ENCODE measurements at regions not wholly inside any gene's neighbourhood (a gene's known extent, or its start where the extent isn't known, plus 50 kb on each side); places are given as distances from the start of the nearest gene placed in this dataset.

DNA sequence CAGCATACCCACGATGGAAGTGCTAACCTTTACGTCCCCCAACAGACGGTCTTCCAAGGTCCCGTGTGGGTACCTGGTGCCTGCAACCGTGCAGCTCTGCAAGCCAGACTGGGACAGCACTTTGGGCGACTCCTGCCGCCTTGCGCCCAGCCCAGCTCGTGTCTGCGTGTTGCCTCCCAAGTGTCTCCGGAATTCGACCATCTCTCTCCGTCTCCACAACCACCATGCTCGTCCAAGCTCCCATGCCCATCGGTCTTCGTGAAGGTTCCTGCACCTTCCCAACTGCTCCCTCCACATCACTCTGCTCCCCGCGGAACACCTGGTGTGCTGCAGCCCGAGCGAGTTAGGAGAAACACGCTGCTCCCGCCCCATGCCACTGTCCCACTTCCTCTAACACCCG lies 173.2 kb upstream of the AFDN start:
- Histone ChIP-seq H3K9ac (replicated peaks; ENCODE audit: extremely low read depth, insufficient read depth, low read length) (no peak overlapping the region), H3K36me3 (ENCODE audit: control insufficient read depth in 2 of 2, extremely low read depth in 1 of 2, insufficient read depth in 2 of 2, low read length in 2 of 2) (no peaks in the 10 kb centered on the region), H3K27ac (ENCODE audit: insufficient read depth, low read depth, low read length) (no peak overlapping the region), H3K4me2 (ENCODE audit: insufficient read depth, low read length) (no peak overlapping the region), H3K9me3 (replicated peaks; ENCODE audit: control insufficient read depth, insufficient read depth, low read length) (no peaks in the 10 kb centered on the region), H3K9me1 (replicated peaks; ENCODE audit: control insufficient read depth, extremely low read depth, insufficient read depth, low read length) (no peaks in the 10 kb centered on the region), H4K20me1 (replicated peaks; ENCODE audit: control insufficient read depth, extremely low read depth, insufficient read depth, low read length) (no peaks in the 10 kb centered on the region), H3K4me1 (ENCODE audit: control insufficient read depth, extremely low read depth, insufficient read depth, low read length) (no peaks in the 10 kb centered on the region), H3K4me3 (replicated peaks in 1 of 3; ENCODE audit: insufficient read depth in 1 of 3, low read depth in 1 of 3, low read length in 3 of 3) (no peak overlapping the region), H2AFZ (ENCODE audit: low read depth, low read length) (no peak overlapping the region), H3K79me2 (ENCODE audit: control insufficient read depth, insufficient read depth, low read length) (no peaks in the 10 kb centered on the region), H3K27me3 (ENCODE audit: control insufficient read depth in 2 of 2, insufficient read depth in 2 of 2, low read length in 2 of 2) (no peaks in the 10 kb centered on the region)
- dilution Hi-C loops (cut with MboI; ENCODE audit: extremely low pct_ligation_motif_present, low sequenced_read_pairs) (no loop called here), intact Hi-C loops (cut with micrococcal nuclease) (loop anchor here (2.0 kb wide), 1 partner anchor 23 kb away; no protein-coding TSS in a partner anchor)
- ChIA-PET POLR2A (interaction anchor here (1.1 kb wide), 1 partner anchor 22 kb away, joined by 3 read pairs; no protein-coding TSS in a partner anchor), CTCF (no interaction called here)
- DNase-seq (ENCODE audit: low read depth, low spot score) (no peak), FAIRE-seq (no peak)
- TF ChIP-seq FOS (IDR thresholded peaks at IDR 0.05; ENCODE audit: borderline replicate concordance, insufficient read depth, low read length) (no peak), JUN (IDR thresholded peaks at IDR 0.05; ENCODE audit: borderline replicate concordance, insufficient read depth, insufficient read length, low read depth) (no peak), POLR2A (IDR thresholded peaks at IDR 0.05; ENCODE audit: low read depth, low read length) (no peak), MYC (IDR thresholded peaks at IDR 0.05; ENCODE audit: low read depth, low read length) (no peak), EZH2 (IDR thresholded peaks at IDR 0.05; ENCODE audit: borderline replicate concordance, low read depth, low read length, severe bottlenecking) (no peak)
- TF ChIP-seq, protein P1, sequence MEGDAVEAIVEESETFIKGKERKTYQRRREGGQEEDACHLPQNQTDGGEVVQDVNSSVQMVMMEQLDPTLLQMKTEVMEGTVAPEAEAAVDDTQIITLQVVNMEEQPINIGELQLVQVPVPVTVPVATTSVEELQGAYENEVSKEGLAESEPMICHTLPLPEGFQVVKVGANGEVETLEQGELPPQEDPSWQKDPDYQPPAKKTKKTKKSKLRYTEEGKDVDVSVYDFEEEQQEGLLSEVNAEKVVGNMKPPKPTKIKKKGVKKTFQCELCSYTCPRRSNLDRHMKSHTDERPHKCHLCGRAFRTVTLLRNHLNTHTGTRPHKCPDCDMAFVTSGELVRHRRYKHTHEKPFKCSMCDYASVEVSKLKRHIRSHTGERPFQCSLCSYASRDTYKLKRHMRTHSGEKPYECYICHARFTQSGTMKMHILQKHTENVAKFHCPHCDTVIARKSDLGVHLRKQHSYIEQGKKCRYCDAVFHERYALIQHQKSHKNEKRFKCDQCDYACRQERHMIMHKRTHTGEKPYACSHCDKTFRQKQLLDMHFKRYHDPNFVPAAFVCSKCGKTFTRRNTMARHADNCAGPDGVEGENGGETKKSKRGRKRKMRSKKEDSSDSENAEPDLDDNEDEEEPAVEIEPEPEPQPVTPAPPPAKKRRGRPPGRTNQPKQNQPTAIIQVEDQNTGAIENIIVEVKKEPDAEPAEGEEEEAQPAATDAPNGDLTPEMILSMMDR (IDR thresholded peaks at IDR 0.05; ENCODE audit: extremely low read depth in 1 of 2, insufficient read depth in 1 of 2, low read depth in 1 of 2, low read length in 2 of 2) = no peak
- BruUV-seq (replicated peaks) = no TSS peak

DNA sequence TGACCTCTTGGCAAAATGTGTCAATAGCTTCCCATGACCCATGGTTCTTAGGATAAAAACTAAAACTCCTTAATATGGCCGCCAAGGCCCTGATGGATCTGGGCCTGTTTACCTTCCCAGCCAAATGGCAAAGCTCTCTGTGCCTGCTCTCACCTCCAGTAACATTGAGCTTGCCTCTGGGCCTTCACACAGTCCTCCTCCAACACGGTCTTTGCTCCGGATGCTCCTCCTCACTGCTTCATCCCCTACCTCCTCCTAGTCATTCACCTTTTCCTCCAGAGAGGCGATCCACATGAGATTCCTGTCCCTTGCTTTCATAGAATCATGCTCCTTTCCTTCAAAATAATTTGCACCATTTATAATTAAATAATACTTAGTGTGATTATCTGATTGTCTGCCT lies 172.3 kb upstream of the AFDN start:
- H3K79me2 ChIP-seq (ENCODE audit: control insufficient read depth, insufficient read depth, low read length) = no peaks in the 10 kb centered on the region
- FAIRE-seq = no peak
- intact Hi-C loops (cut with micrococcal nuclease) (no loop called here), dilution Hi-C loops (cut with MboI; ENCODE audit: extremely low pct_ligation_motif_present, low sequenced_read_pairs) (no loop called here)
- no peak overlapping the region for H3K9ac ChIP-seq (replicated peaks; ENCODE audit: extremely low read depth, insufficient read depth, low read length)
- no peaks in the 10 kb centered on the region for H3K27me3 ChIP-seq (ENCODE audit: control insufficient read depth in 2 of 2, insufficient read depth in 2 of 2, low read length in 2 of 2)
- ChIA-PET POLR2A (no interaction called here), CTCF (no interaction called here)
- no TSS peak for BruUV-seq (replicated peaks)
- H3K4me3 ChIP-seq (replicated peaks in 1 of 3; ENCODE audit: insufficient read depth in 1 of 3, low read depth in 1 of 3, low read length in 3 of 3) = no peak overlapping the region
- H2AFZ ChIP-seq (ENCODE audit: low read depth, low read length) = no peak overlapping the region
- no peak overlapping the region for H3K27ac ChIP-seq (ENCODE audit: insufficient read depth, low read depth, low read length)
- DNase-seq (ENCODE audit: low read depth, low spot score) = no peak
- no peaks in the 10 kb centered on the region for H3K36me3 ChIP-seq (ENCODE audit: control insufficient read depth in 2 of 2, extremely low read depth in 1 of 2, insufficient read depth in 2 of 2, low read length in 2 of 2)
- no peak overlapping the region for H3K4me2 ChIP-seq (ENCODE audit: insufficient read depth, low read length)
- no peaks in the 10 kb centered on the region for H3K4me1 ChIP-seq (ENCODE audit: control insufficient read depth, extremely low read depth, insufficient read depth, low read length)
- TF ChIP-seq MYC (IDR thresholded peaks at IDR 0.05; ENCODE audit: low read depth, low read length) (no peak), POLR2AphosphoS5 (IDR thresholded peaks at IDR 0.05; ENCODE audit: insufficient read depth, low read depth, low read length) (no peak), JUN (IDR thresholded peaks at IDR 0.05; ENCODE audit: borderline replicate concordance, insufficient read depth, insufficient read length, low read depth) (no peak)
- TF ChIP-seq, protein P1 (IDR thresholded peaks at IDR 0.05; ENCODE audit: extremely low read depth in 1 of 2, insufficient read depth in 1 of 2, low read depth in 1 of 2, low read length in 2 of 2) = no peak
- H4K20me1 ChIP-seq (replicated peaks; ENCODE audit: control insufficient read depth, extremely low read depth, insufficient read depth, low read length) = no peaks in the 10 kb centered on the region
- H3K9me3 ChIP-seq (replicated peaks; ENCODE audit: control insufficient read depth, insufficient read depth, low read length) = no peaks in the 10 kb centered on the region
- no peaks in the 10 kb centered on the region for H3K9me1 ChIP-seq (replicated peaks; ENCODE audit: control insufficient read depth, extremely low read depth, insufficient read depth, low read length)

Measured in endothelial cell of umbilical vein (primary cell).